Endothelial cell of umbilical vein (primary cell): ENCODE measurements at regions not wholly inside any gene's neighbourhood (a gene's known extent, or its start where the extent isn't known, plus 50 kb on each side); places are given as distances from the start of the nearest gene placed in this dataset.

Experiments
- BruUV-seq: library from RNA; stranded (reverse); fragments of 400-500 nt; replicated peaks from 2 replicates; lab custom pipeline; 2021; lab: Mats Ljungman, UMichigan
- CTCF ChIA-PET: fragments of 300-600, 350-600 bp; sonication (Branson Sonifier 250); formaldehyde crosslinking; loops from one replicate; lab custom pipeline; 2021; ENCODE audit warnings: antibody characterized with exemption, inconsistent platforms; lab: Charles Lee
- POLR2A ChIA-PET: fragments of 300-600, 350-600 bp; sonication (Branson Sonifier 250); formaldehyde crosslinking; loops from one replicate; lab custom pipeline; 2021; ENCODE audit warnings: antibody characterized with exemption, inconsistent platforms; lab: Charles Lee
- DNase-seq: peaks from one replicate; pipeline ENCODE4 v3.0.0-alpha.2; 2011; ENCODE audit warnings: low read depth, low spot score
- FAIRE-seq: peaks from 2 replicates; lab custom pipeline; 2011; peaks lifted over from hg19 to GRCh38; lab: Jason Lieb, UNC
- H2AFZ ChIP-seq: 2 replicates; pipeline ENCODE4 v1.6.0; 2012; ENCODE audit warnings: low read depth, low read length, control low read depth, inconsistent platforms
- H3K27ac ChIP-seq: 2 replicates; pipeline ENCODE4 v1.5.1; 2011; ENCODE audit warnings: low read depth, mild to moderate bottlenecking, control low read depth, low read length, moderate library complexity; ENCODE audit not compliant: insufficient read depth
- H3K27me3 ChIP-seq, 2 experiments: 2 replicates each; pipeline versions ENCODE4 v1.6.0 to v1.6.1; 2011; ENCODE audit warnings: low read length in 2 of 2, mixed read lengths in 1 of 2; ENCODE audit not compliant: control insufficient read depth in 2 of 2, insufficient read depth in 2 of 2
- H3K36me3 ChIP-seq, 2 experiments: 2 replicates in 1 of 2; 3 replicates in 1 of 2; pipeline ENCODE4 v1.5.1; 2011; ENCODE audit warnings: low read length in 2 of 2, mild to moderate bottlenecking in 1 of 2, moderate library complexity in 1 of 2; ENCODE audit not compliant: control insufficient read depth in 2 of 2, insufficient read depth in 2 of 2; ENCODE audit errors: extremely low read depth in 1 of 2
- H3K4me1 ChIP-seq: 3 replicates; pipeline ENCODE4 v1.5.1; 2011; ENCODE audit warnings: mild to moderate bottlenecking, low read length; ENCODE audit not compliant: control insufficient read depth, insufficient read depth; ENCODE audit errors: extremely low read depth
- H3K4me2 ChIP-seq: 2 replicates; pipeline ENCODE4 v1.6.1; 2011; ENCODE audit warnings: low read length, control low read depth, mixed read lengths; ENCODE audit not compliant: insufficient read depth
- H3K4me3 ChIP-seq, 3 experiments: fragments of 200-600 bp in 1 of 3; sonication (generic), shearing (Covaris generic) in 1 of 3; replicated peaks in 1 of 3; 2 replicates each; pipeline ENCODE4 v1.5.1; 2011 to 2016; ENCODE audit warnings: control low read depth in 3 of 3, low read length in 3 of 3, mild to moderate bottlenecking in 2 of 3, inconsistent platforms in 1 of 3, low read depth in 1 of 3, moderate library complexity in 1 of 3; ENCODE audit not compliant: insufficient read depth in 1 of 3
- H3K79me2 ChIP-seq: 2 replicates; pipeline ENCODE4 v1.6.0; 2012; ENCODE audit warnings: low read length, inconsistent platforms; ENCODE audit not compliant: control insufficient read depth, insufficient read depth
- H3K9ac ChIP-seq: replicated peaks from 2 replicates; pipeline ENCODE3; 2011; ENCODE audit warnings: low read length, control low read depth; ENCODE audit not compliant: insufficient read depth; ENCODE audit errors: extremely low read depth
- H3K9me1 ChIP-seq: replicated peaks from 3 replicates; pipeline ENCODE4 v1.6.0; 2011; ENCODE audit warnings: mild to moderate bottlenecking, low read length; ENCODE audit not compliant: control insufficient read depth, insufficient read depth; ENCODE audit errors: extremely low read depth
- H3K9me3 ChIP-seq: replicated peaks from 2 replicates; pipeline ENCODE4 v1.5.1; 2012; ENCODE audit warnings: low read length, inconsistent platforms; ENCODE audit not compliant: control insufficient read depth, insufficient read depth
- H4K20me1 ChIP-seq: replicated peaks from 2 replicates; pipeline ENCODE3; 2011; ENCODE audit warnings: mild to moderate bottlenecking, low read length; ENCODE audit not compliant: control insufficient read depth, insufficient read depth; ENCODE audit errors: extremely low read depth
- CTCF ChIP-seq, 2 donors: IDR thresholded peaks; 1 replicate in 1 of 2; 2 replicates in 1 of 2; pipeline ENCODE4 v1.5.1; 2011; ENCODE audit warnings: low read length in 2 of 2, mild to moderate bottlenecking in 2 of 2, moderate library complexity in 2 of 2, control low read depth in 1 of 2, inconsistent platforms in 1 of 2, low read depth in 1 of 2; ENCODE audit not compliant: insufficient read depth in 1 of 2; ENCODE audit errors: extremely low read depth in 1 of 2
- EZH2 ChIP-seq: IDR thresholded peaks from 2 replicates; pipeline ENCODE4 v1.6.1; 2012; ENCODE audit warnings: borderline replicate concordance, low read depth, mild to moderate bottlenecking, moderate library complexity, low read length, inconsistent platforms; ENCODE audit not compliant: severe bottlenecking
- FOS ChIP-seq: IDR thresholded peaks from 2 replicates; pipeline ENCODE4 v1.6.1; 2011; ENCODE audit warnings: mild to moderate bottlenecking, low read length, moderate library complexity, borderline replicate concordance; ENCODE audit not compliant: insufficient read depth
- JUN ChIP-seq: IDR thresholded peaks from 2 replicates; pipeline ENCODE4 v1.6.1; 2011; ENCODE audit warnings: borderline replicate concordance, low read depth; ENCODE audit not compliant: insufficient read length, insufficient read depth
- MAX ChIP-seq: IDR thresholded peaks from 2 replicates; pipeline ENCODE4 v1.6.1; 2011; ENCODE audit not compliant: insufficient read depth, insufficient read length
- POLR2AphosphoS5 ChIP-seq: IDR thresholded peaks from 2 replicates; pipeline ENCODE4 v1.6.1; 2012; ENCODE audit warnings: low read depth, mild to moderate bottlenecking, control low read depth, low read length, moderate library complexity; ENCODE audit not compliant: insufficient read depth
- dilution Hi-C: fragments of 300-500 bp; cut with MboI; formaldehyde crosslinking; loops from one replicate; pipeline ENCODE4 v1.15.0; 2019; ENCODE audit warnings: low sequenced_read_pairs; ENCODE audit not compliant: extremely low pct_ligation_motif_present
- intact Hi-C: fragments of 100-400 bp; cut with micrococcal nuclease; formaldehyde crosslinking; loops from one replicate; pipeline ENCODE4 v1.10.0; 2022

- H3K4me3 ChIP-seq = no peak overlapping the region
- H3K4me2 ChIP-seq = no peak overlapping the region
- H2AFZ ChIP-seq = no peak overlapping the region
- H3K36me3 ChIP-seq = no peaks in the 10 kb centered on the region
- DNase-seq (no peak), FAIRE-seq (no peak)
- intact Hi-C loops (no loop called here), dilution Hi-C loops (no loop called here)
- ChIA-PET POLR2A (no interaction called here), CTCF (no interaction called here)
- no peak overlapping the region for H3K9ac ChIP-seq
- no peaks in the 10 kb centered on the region for H3K9me3 ChIP-seq
- no peaks in the 10 kb centered on the region for H3K9me1 ChIP-seq
- no peaks in the 10 kb centered on the region for H3K79me2 ChIP-seq
- H3K27ac ChIP-seq = no peak overlapping the region
- no peaks in the 10 kb centered on the region for H3K27me3 ChIP-seq
- peaks cover 14% of the 10 kb centered on the region for H3K4me1 ChIP-seq
- no peaks in the 10 kb centered on the region for H4K20me1 ChIP-seq
- no TSS peak for BruUV-seq
- TF ChIP-seq MAX (no peak), JUN (no peak), CTCF (IDR thresholded peaks at IDR 0.05; ENCODE audit: extremely low read depth in 1 of 2, insufficient read depth in 1 of 2, low read depth in 1 of 2, low read length in 2 of 2) (no peak), FOS (no peak), EZH2 (no peak), POLR2AphosphoS5 (no peak)
Measured at GRCh38 chr13:39823063-39823713, 167.7 kb downstream of the COG6 start.
